ENCODE measurements at regions not wholly inside any gene's neighbourhood (a gene's known extent, or its start where the extent isn't known, plus 50 kb on each side); places are given as distances from the start of the nearest gene placed in this dataset.

GRCh38 chr15:96020133-96020532 lies 310.4 kb upstream of the NR2F2 start:
- no peak for TF ChIP-seq POLR2A (IDR thresholded peaks at IDR 0.05; ENCODE audit: low read depth, low read length)

DNA sequence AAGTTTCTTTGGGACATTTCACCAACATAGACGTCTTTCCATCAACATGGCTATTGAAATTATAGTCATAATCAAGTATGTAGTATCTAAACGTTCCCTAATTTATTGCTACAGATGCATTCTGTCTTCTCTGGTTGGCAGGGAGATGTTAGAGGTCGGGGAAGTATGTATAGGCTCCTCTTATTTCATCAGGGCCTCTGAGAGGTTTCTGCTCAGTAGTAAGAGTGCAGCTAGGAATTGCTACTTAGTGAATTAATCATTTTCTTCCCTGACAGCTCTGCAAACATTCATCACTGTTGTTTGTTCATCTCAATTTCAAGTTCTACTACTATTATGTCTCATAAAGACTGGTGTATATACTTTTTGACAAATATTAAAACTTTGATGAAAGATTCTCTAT lies 309.7 kb upstream of the NR2F2 start:
- DNase-seq (ENCODE audit: insufficient read length, low spot score): no peak
- no peak for FAIRE-seq

More at GRCh38 chr15:96020133-96020532, 310.4 kb upstream of the NR2F2 start:
- no peak for DNase-seq (ENCODE audit: insufficient read length, low spot score)
- no peak for FAIRE-seq

GRCh38 chr15:96023081-96023480 lies 307.4 kb upstream of the NR2F2 start:
- no peak for FAIRE-seq
- TF ChIP-seq POLR2A (IDR thresholded peaks at IDR 0.05; ENCODE audit: low read depth, low read length): no peak
- no peak for DNase-seq (ENCODE audit: insufficient read length, low spot score)

More for the DNA sequence above, 309.7 kb upstream of the NR2F2 start:
- no peak for TF ChIP-seq POLR2A (IDR thresholded peaks at IDR 0.05; ENCODE audit: low read depth, low read length)

- DNase-seq (ENCODE audit: insufficient read length, low spot score) (no peak), FAIRE-seq (no peak)
- TF ChIP-seq POLR2A (IDR thresholded peaks at IDR 0.05; ENCODE audit: low read depth, low read length): no peak
These were observed 303.0 kb upstream of the NR2F2 start for GRCh38 chr15:96027501-96027900.

GRCh38 chr15:96028620-96029019 lies 301.9 kb upstream of the NR2F2 start:
- FAIRE-seq (no peak), DNase-seq (ENCODE audit: insufficient read length, low spot score) (no peak)
- no peak for TF ChIP-seq POLR2A (IDR thresholded peaks at IDR 0.05; ENCODE audit: low read depth, low read length)

DNA sequence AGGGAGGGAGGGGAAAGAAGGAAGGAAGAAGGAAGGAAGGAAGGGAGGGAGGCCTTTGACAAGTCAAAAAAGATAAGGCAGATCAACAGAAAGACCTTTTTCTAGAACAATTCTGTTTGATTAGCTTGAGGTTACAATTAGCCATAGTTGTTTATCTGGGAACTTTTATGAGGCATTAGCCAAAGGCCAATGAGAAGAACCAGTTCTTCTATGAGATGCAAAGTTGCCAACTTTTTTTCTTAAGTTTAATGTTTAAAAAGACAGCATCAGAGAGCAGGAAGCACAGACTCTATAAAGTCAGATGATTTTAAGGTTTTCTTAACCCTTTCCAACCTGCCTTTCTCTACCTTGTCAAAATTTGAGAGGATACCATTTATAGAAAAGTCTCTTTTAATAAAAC lies 301.3 kb upstream of the NR2F2 start:
- FAIRE-seq: no peak
- no peak for TF ChIP-seq POLR2A (IDR thresholded peaks at IDR 0.05; ENCODE audit: low read depth, low read length)
- no peak for DNase-seq (ENCODE audit: insufficient read length, low spot score)

DNA sequence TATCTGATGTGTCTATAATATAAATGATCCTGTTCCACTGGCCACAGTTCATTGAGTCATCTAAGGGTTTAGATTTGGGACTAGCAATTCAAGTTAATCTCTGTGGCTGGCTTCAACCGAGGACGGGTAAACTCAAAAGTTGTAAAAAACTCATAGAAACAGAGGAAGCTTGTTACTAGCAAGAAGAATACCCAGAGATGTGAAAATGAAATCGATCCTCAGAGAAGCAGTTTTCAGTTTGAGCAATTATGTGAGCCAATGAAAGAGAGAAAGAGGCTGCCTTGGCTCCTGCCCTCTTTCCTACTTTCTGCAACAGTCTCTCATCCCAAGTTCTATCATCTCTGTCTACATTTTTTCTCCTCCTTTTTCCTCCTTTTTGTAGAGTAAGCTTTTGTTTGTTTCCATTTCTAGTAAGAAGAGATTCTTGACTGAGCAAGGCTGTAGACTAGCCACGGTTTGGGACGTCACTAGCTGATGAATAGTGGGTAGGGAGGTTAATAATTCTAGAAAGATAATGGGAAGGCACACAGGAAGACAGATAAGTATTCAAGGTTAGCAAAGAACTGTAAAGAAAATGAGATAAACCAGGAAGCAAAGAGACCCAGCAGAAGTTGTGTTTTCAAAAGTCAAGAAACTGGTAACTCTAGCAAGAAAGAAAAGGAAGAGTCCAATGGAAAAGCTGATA lies 298.9 kb upstream of the NR2F2 start:
- no peak for TF ChIP-seq POLR2A (IDR thresholded peaks at IDR 0.05; ENCODE audit: low read depth, low read length)
- FAIRE-seq: no peak
- DNase-seq (ENCODE audit: insufficient read length, low spot score): no peak

DNA sequence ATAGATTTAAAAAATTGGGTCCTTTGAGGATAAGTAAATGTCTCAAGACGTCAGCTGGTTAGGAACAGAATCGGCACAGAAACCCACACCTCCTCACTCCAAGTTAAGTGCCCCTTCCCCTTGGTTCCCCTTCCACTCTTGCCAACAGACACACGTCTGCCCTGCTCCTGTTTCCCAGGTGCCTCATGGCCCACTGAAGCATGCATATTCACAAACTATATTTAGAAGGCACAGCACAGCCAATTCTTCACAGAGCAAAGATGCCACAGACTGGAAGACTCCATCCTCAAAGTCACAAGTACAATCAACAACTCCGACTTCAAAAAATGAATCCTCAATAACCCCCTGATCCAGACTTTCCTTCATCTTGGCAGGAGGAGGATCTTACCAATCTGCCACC lies 295.4 kb upstream of the NR2F2 start:
- TF ChIP-seq POLR2A (IDR thresholded peaks at IDR 0.05; ENCODE audit: low read depth, low read length): no peak
- DNase-seq (ENCODE audit: insufficient read length, low spot score) (no peak), FAIRE-seq (no peak)

- TF ChIP-seq POLR2A (IDR thresholded peaks at IDR 0.05; ENCODE audit: low read depth, low read length): no peak
- FAIRE-seq (no peak), DNase-seq (ENCODE audit: insufficient read length, low spot score) (no peak)
These were observed 294.9 kb upstream of the NR2F2 start for GRCh38 chr15:96035635-96036034.

- DNase-seq (ENCODE audit: insufficient read length, low spot score) (no peak), FAIRE-seq (no peak)
- no peak for TF ChIP-seq POLR2A (IDR thresholded peaks at IDR 0.05; ENCODE audit: low read depth, low read length)
These were observed 292.9 kb upstream of the NR2F2 start for GRCh38 chr15:96037584-96037983.

DNA sequence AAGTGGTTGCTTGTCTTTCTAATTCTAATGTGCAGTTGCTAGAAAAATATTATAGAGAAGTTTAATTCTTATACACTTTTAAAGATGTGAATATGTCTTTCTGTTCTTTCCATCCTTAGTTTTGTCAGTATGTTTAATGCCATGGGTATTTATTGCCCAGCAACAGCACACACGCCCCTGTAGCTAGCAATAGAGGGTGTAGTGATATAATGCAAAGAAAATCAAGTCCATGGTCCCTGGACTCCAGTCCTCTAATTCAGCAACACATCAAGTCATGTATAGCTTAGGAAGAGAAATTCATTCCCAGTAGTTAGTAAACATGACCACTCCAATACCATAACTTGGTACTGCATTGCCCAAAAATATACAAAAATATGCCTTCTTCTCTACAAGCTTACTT lies 292.4 kb upstream of the NR2F2 start:
- DNase-seq (ENCODE audit: insufficient read length, low spot score): no peak
- no peak for TF ChIP-seq POLR2A (IDR thresholded peaks at IDR 0.05; ENCODE audit: low read depth, low read length)
- no peak for FAIRE-seq

DNA sequence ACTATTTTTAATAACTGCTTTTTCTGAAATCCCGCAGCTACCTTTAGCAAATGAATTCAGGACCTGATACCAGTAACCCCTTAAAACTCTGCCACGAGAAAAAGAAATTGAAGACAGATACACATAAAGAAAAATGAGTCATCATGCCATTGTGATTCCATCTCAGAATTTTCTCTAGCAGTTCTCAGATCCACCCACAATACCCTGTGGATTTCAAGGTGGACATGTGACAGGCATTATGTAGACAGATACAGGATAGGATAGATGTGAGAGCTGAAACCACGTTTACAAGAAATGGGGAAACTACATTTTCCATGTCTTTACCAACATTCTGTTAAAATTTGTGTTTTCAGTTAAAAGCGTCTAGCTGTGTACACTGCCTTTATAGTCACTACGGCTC lies 291.9 kb upstream of the NR2F2 start:
- DNase-seq (ENCODE audit: insufficient read length, low spot score) (no peak), FAIRE-seq (no peak)
- no peak for TF ChIP-seq POLR2A (IDR thresholded peaks at IDR 0.05; ENCODE audit: low read depth, low read length)

DNA sequence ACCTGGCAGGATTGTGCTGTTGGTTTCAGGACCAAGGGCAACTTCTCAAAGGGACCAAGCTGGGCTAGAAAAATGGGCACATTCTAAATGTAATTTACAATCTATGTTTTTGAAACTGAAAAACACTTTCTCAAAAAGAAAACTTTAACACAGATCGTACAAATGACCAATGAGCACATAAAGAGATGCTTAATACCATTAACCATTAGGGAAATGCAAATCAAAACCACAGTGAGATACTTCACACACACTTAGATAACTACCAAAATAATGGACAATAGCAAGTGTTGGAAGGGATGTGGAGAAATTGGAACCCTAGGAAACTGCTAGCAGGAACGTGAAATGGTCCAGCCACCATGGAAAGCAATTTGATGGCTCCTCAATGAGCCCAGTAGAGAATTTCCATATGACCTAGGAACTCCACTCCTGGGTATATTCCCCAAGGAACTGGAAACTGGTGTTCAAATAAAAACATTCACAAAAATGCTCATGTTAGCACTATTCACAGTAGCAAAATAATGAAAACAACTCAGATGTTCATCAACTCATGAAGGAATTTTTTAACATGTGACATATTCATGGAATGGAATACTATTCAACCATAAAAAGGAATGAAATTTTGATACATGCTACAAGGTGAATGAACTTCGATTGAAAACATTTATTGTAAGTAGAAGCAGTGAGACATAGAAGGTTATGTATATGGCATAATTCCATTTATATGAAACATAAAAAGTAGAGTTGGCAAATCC lies 288.3 kb upstream of the NR2F2 start:
- TF ChIP-seq POLR2A (IDR thresholded peaks at IDR 0.05; ENCODE audit: low read depth, low read length): no peak
- DNase-seq (ENCODE audit: insufficient read length, low spot score): no peak
- FAIRE-seq: no peak

GRCh38 chr15:96042734-96043224 lies 287.7 kb upstream of the NR2F2 start:
- FAIRE-seq (no peak), DNase-seq (ENCODE audit: insufficient read length, low spot score) (no peak)
- TF ChIP-seq POLR2A (IDR thresholded peaks at IDR 0.05; ENCODE audit: low read depth, low read length): no peak
